Neural progenitor cell (in vitro differentiated cells): ENCODE measurements at regions not wholly inside any gene's neighbourhood (a gene's known extent, or its start where the extent isn't known, plus 50 kb on each side); places are given as distances from the start of the nearest gene placed in this dataset.

Experiments used
- DNase-seq: peaks from one replicate; pipeline ENCODE4 v3.0.0-alpha.2; 2016; ENCODE audit warnings: low spot score
- H2AFZ ChIP-seq: fragments of 200-600 bp; sonication (generic); replicated peaks from 2 replicates; pipeline ENCODE4 v1.6.1; 2016; ENCODE audit warnings: antibody characterized with exemption
- H3F3A ChIP-seq: fragments of 200-600 bp; sonication (generic); 2 replicates; pipeline ENCODE4 v1.6.1; 2016; ENCODE audit warnings: antibody characterized with exemption, low read depth
- H3K27ac ChIP-seq: fragments of 200-600 bp; sonication (generic); 2 replicates; pipeline ENCODE4 v1.5.1; 2016; ENCODE audit warnings: mild to moderate bottlenecking
- H3K27me3 ChIP-seq: fragments of 200-600 bp; sonication (generic); 2 replicates; pipeline ENCODE4 v1.6.1; 2016; ENCODE audit warnings: mild to moderate bottlenecking, moderate library complexity
- H3K36me3 ChIP-seq: fragments of 200-600 bp; sonication (generic); 2 replicates; pipeline ENCODE4 v1.5.1; 2016
- H3K4me1 ChIP-seq: fragments of 200-600 bp; sonication (generic); 2 replicates; pipeline ENCODE4 v1.6.1; 2016; ENCODE audit warnings: mixed run types
- H3K4me2 ChIP-seq: fragments of 200-600 bp; sonication (generic); 2 replicates; pipeline ENCODE4 v1.6.1; 2016
- H3K4me3 ChIP-seq: fragments of 200-600 bp; sonication (generic); 2 replicates; pipeline ENCODE4 v1.5.1; 2016
- H3K79me2 ChIP-seq: fragments of 200-600 bp; sonication (generic); 2 replicates; pipeline ENCODE4 v1.6.1; 2016; ENCODE audit warnings: low read depth
- H3K9ac ChIP-seq: fragments of 200-600 bp; sonication (generic); 2 replicates; pipeline ENCODE4 v1.6.1; 2016
- H3K9me3 ChIP-seq: fragments of 200-600 bp; sonication (generic); 2 replicates; pipeline ENCODE4 v1.5.1; 2016; ENCODE audit warnings: low read depth
- H4K20me1 ChIP-seq: fragments of 200-600 bp; sonication (generic); 2 replicates; pipeline ENCODE4 v1.6.1; 2016; ENCODE audit warnings: low read depth
- H3K27ac Mint-ChIP-seq: 3 replicates; pipeline ENCODE4 v1.8.0; 2021; ENCODE audit warnings: mixed read lengths
- H3K27me3 Mint-ChIP-seq: 2 replicates; pipeline ENCODE4 v1.8.0; 2022; ENCODE audit warnings: low read depth, mild to moderate bottlenecking, inconsistent platforms, moderate library complexity, mixed read lengths; ENCODE audit not compliant: insufficient read depth
- H3K36me3 Mint-ChIP-seq: 3 replicates; pipeline ENCODE4 v1.8.0; 2021; ENCODE audit warnings: mixed read lengths
- H3K4me1 Mint-ChIP-seq: 3 replicates; pipeline ENCODE4 v1.8.0; 2021; ENCODE audit warnings: mixed read lengths
- H3K4me3 Mint-ChIP-seq: 3 replicates; pipeline ENCODE4 v1.8.0; 2021; ENCODE audit warnings: mild to moderate bottlenecking, moderate library complexity, mixed read lengths
- H3K9me3 Mint-ChIP-seq: 3 replicates; pipeline ENCODE4 v1.8.0; 2020; ENCODE audit warnings: mixed read lengths
- EZH2 ChIP-seq: fragments of 200-600 bp; sonication (generic); IDR thresholded peaks from 2 replicates; pipeline ENCODE4 v1.6.1; 2017; ENCODE audit warnings: antibody characterized with exemption, mild to moderate bottlenecking, moderate library complexity
- EZH2phosphoT487 ChIP-seq: fragments of 200-600 bp; sonication (generic); IDR thresholded peaks from 2 replicates; pipeline ENCODE4 v1.6.1; 2017; ENCODE audit warnings: antibody characterized with exemption
- TF ChIP-seq, protein P1 (sequence below): fragments of 200-600 bp; sonication (generic); IDR thresholded peaks from 2 replicates; pipeline ENCODE4 v1.5.1; 2017; ENCODE audit warnings: antibody characterized with exemption, mild to moderate bottlenecking

DNA sequence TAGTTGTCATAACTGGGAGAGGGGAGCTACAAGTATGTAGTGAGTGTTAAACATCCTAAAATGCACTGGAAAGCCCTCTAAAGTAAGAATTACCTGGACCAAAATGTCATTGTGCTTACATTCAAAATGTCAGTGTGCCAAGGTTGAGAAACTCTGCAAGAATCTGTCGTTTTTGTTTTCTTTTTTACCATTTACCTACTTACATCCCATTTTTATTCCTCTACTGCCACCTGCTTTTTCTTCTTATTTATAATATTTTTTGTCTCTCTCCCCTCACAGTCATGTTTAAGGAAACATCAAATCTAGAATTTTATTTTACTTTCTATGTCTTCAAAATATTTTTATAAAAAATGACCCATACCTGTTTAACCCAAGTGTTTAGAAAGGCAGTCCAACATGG lies 226.4 kb downstream of the PCDH17 start:
- Mint-ChIP-seq H3K4me3 (no peak overlapping the region), H3K27me3 (no peaks in the 10 kb centered on the region), H3K4me1 (no peaks in the 10 kb centered on the region), H3K9me3 (no peaks in the 10 kb centered on the region), H3K36me3 (no peaks in the 10 kb centered on the region), H3K27ac (no peak overlapping the region)
- H3K4me1 ChIP-seq: no peaks in the 10 kb centered on the region
- H3K27me3 ChIP-seq: no peaks in the 10 kb centered on the region
- H4K20me1 ChIP-seq: no peaks in the 10 kb centered on the region
- H2AFZ ChIP-seq: no peak overlapping the region
- H3K27ac ChIP-seq: no peak overlapping the region
- no peak for TF ChIP-seq EZH2phosphoT487
- TF ChIP-seq, protein P1, sequence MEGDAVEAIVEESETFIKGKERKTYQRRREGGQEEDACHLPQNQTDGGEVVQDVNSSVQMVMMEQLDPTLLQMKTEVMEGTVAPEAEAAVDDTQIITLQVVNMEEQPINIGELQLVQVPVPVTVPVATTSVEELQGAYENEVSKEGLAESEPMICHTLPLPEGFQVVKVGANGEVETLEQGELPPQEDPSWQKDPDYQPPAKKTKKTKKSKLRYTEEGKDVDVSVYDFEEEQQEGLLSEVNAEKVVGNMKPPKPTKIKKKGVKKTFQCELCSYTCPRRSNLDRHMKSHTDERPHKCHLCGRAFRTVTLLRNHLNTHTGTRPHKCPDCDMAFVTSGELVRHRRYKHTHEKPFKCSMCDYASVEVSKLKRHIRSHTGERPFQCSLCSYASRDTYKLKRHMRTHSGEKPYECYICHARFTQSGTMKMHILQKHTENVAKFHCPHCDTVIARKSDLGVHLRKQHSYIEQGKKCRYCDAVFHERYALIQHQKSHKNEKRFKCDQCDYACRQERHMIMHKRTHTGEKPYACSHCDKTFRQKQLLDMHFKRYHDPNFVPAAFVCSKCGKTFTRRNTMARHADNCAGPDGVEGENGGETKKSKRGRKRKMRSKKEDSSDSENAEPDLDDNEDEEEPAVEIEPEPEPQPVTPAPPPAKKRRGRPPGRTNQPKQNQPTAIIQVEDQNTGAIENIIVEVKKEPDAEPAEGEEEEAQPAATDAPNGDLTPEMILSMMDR: no peak
- no peak for TF ChIP-seq EZH2
- no peak overlapping the region for H3K9ac ChIP-seq
- DNase-seq: no peak
- no peaks in the 10 kb centered on the region for H3K9me3 ChIP-seq
- H3K79me2 ChIP-seq: no peaks in the 10 kb centered on the region
- no peak overlapping the region for H3K4me3 ChIP-seq
- no peak overlapping the region for H3K4me2 ChIP-seq
- no peaks in the 10 kb centered on the region for H3F3A ChIP-seq
- no peaks in the 10 kb centered on the region for H3K36me3 ChIP-seq

DNA sequence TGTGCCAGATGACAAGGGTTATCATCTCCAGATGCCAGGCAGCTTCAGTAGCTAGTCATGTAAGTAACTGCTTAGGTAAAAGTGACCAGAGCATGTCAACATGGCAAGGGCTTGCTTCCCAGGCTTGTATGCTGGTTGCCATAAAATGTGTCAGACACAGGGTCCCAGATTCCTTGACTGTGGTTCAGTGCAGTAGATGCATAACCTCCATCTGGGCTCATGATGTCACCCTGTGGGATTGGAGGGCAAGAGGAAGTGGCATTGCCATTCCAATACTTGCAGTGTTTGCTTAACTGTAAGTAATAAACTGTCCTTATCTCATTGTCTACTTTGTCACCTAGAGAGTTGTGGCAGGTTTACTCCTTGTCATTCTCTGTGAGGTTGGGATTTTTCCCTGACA lies 226.8 kb downstream of the PCDH17 start:
- Mint-ChIP-seq H3K4me1 (no peaks in the 10 kb centered on the region), H3K4me3 (no peak overlapping the region), H3K27ac (no peak overlapping the region), H3K27me3 (no peaks in the 10 kb centered on the region), H3K9me3 (no peaks in the 10 kb centered on the region), H3K36me3 (no peaks in the 10 kb centered on the region)
- Histone ChIP-seq H3K27ac (no peak overlapping the region), H3F3A (no peaks in the 10 kb centered on the region), H3K9ac (no peak overlapping the region), H4K20me1 (no peaks in the 10 kb centered on the region), H3K9me3 (no peaks in the 10 kb centered on the region), H3K27me3 (no peaks in the 10 kb centered on the region), H3K4me1 (no peaks in the 10 kb centered on the region), H2AFZ (no peak overlapping the region), H3K36me3 (no peaks in the 10 kb centered on the region), H3K4me3 (no peak overlapping the region), H3K79me2 (no peaks in the 10 kb centered on the region), H3K4me2 (no peak overlapping the region)
- DNase-seq: no peak
- TF ChIP-seq, protein P1: no peak
- TF ChIP-seq EZH2phosphoT487 (no peak), EZH2 (no peak)

DNA sequence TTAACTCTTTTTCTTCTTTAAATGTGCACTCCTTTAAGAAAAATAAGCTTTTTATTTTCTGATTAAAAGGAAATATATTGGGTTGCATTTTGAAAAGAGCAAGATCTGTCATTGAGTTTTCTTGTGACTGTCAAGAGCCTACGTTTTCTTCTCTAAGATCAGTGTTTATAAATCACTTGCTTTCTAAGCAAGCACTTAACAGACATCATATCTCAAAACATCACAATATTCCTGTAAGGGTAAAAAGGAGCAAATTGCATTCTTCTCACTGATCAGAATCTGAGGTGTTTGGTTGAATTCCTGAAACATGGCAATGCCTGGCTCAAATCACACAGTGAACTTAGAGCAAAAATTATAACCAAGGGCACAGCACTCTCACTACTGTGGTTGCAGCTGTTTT lies 231.3 kb downstream of the PCDH17 start:
- Mint-ChIP-seq H3K9me3 (peaks cover 18% of the 10 kb centered on the region), H3K4me3 (no peak overlapping the region), H3K36me3 (peaks cover 1% of the 10 kb centered on the region), H3K27ac (no peak overlapping the region), H3K4me1 (no peaks in the 10 kb centered on the region), H3K27me3 (no peaks in the 10 kb centered on the region)
- H3K79me2 ChIP-seq: no peaks in the 10 kb centered on the region
- H3K36me3 ChIP-seq: peaks cover 3% of the 10 kb centered on the region
- no peak overlapping the region for H2AFZ ChIP-seq
- DNase-seq: no peak
- peaks cover 4% of the 10 kb centered on the region for H3K9me3 ChIP-seq
- no peaks in the 10 kb centered on the region for H4K20me1 ChIP-seq
- no peak overlapping the region for H3K4me3 ChIP-seq
- H3K9ac ChIP-seq: no peak overlapping the region
- no peak overlapping the region for H3K4me2 ChIP-seq
- no peak overlapping the region for H3K27ac ChIP-seq
- TF ChIP-seq EZH2 (no peak), EZH2phosphoT487 (no peak)
- TF ChIP-seq, protein P1: no peak
- H3K4me1 ChIP-seq: no peaks in the 10 kb centered on the region
- no peaks in the 10 kb centered on the region for H3F3A ChIP-seq
- H3K27me3 ChIP-seq: no peaks in the 10 kb centered on the region
